ENCODE measurements at regions not wholly inside any gene's neighbourhood (a gene's known extent, or its start where the extent isn't known, plus 50 kb on each side); places are given as distances from the start of the nearest gene placed in this dataset.

DNA sequence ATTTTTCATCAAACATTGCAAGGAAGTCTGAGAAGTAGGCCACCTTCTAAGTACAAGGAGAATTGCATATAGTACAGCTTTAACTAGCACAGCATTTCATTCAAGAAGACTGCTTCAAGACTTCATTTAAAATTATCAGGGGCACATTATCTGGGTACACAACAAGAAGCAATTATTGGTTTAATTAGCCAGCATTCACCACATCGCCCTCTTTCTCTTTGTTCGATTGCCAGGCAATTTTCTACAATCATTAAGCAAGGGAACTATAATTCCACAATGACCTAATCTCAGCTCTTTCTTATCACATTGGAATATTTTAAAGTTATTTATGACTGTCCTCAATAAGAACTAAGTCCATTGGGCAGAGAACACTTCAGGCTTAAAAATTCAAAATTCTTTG, 1347.1 kb upstream of the PABPC4L start (continued):
- TF ChIP-seq, protein P1, sequence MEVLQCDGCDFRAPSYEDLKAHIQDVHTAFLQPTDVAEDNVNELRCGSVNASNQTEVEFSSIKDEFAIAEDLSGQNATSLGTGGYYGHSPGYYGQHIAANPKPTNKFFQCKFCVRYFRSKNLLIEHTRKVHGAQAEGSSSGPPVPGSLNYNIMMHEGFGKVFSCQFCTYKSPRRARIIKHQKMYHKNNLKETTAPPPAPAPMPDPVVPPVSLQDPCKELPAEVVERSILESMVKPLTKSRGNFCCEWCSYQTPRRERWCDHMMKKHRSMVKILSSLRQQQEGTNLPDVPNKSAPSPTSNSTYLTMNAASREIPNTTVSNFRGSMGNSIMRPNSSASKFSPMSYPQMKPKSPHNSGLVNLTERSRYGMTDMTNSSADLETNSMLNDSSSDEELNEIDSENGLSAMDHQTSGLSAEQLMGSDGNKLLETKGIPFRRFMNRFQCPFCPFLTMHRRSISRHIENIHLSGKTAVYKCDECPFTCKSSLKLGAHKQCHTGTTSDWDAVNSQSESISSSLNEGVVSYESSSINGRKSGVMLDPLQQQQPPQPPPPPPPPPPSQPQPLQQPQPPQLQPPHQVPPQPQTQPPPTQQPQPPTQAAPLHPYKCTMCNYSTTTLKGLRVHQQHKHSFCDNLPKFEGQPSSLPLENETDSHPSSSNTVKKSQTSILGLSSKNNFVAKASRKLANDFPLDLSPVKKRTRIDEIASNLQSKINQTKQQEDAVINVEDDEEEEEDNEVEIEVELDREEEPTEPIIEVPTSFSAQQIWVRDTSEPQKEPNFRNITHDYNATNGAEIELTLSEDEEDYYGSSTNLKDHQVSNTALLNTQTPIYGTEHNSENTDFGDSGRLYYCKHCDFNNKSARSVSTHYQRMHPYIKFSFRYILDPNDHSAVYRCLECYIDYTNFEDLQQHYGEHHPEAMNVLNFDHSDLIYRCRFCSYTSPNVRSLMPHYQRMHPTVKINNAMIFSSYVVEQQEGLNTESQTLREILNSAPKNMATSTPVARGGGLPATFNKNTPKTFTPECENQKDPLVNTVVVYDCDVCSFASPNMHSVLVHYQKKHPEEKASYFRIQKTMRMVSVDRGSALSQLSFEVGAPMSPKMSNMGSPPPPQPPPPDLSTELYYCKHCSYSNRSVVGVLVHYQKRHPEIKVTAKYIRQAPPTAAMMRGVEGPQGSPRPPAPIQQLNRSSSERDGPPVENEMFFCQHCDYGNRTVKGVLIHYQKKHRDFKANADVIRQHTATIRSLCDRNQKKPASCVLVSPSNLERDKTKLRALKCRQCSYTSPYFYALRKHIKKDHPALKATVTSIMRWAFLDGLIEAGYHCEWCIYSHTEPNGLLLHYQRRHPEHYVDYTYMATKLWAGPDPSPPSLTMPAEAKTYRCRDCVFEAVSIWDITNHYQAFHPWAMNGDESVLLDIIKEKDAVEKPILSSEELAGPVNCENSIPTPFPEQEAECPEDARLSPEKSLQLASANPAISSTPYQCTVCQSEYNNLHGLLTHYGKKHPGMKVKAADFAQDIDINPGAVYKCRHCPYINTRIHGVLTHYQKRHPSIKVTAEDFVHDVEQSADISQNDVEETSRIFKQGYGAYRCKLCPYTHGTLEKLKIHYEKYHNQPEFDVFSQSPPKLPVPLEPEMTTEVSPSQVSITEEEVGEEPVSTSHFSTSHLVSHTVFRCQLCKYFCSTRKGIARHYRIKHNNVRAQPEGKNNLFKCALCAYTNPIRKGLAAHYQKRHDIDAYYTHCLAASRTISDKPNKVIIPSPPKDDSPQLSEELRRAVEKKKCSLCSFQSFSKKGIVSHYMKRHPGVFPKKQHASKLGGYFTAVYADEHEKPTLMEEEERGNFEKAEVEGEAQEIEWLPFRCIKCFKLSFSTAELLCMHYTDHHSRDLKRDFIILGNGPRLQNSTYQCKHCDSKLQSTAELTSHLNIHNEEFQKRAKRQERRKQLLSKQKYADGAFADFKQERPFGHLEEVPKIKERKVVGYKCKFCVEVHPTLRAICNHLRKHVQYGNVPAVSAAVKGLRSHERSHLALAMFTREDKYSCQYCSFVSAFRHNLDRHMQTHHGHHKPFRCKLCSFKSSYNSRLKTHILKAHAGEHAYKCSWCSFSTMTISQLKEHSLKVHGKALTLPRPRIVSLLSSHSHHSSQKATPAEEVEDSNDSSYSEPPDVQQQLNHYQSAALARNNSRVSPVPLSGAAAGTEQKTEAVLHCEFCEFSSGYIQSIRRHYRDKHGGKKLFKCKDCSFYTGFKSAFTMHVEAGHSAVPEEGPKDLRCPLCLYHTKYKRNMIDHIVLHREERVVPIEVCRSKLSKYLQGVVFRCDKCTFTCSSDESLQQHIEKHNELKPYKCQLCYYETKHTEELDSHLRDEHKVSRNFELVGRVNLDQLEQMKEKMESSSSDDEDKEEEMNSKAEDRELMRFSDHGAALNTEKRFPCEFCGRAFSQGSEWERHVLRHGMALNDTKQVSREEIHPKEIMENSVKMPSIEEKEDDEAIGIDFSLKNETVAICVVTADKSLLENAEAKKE (CRISPR knock-in tag; IDR thresholded peaks at IDR 0.05): no peak
- no peak for TF ChIP-seq POLR2AphosphoS5 (IDR thresholded peaks at IDR 0.05; ENCODE audit: low read depth)
- TF ChIP-seq NANOG (IDR thresholded peaks at IDR 0.05; ENCODE audit: borderline replicate concordance): no peak

DNA sequence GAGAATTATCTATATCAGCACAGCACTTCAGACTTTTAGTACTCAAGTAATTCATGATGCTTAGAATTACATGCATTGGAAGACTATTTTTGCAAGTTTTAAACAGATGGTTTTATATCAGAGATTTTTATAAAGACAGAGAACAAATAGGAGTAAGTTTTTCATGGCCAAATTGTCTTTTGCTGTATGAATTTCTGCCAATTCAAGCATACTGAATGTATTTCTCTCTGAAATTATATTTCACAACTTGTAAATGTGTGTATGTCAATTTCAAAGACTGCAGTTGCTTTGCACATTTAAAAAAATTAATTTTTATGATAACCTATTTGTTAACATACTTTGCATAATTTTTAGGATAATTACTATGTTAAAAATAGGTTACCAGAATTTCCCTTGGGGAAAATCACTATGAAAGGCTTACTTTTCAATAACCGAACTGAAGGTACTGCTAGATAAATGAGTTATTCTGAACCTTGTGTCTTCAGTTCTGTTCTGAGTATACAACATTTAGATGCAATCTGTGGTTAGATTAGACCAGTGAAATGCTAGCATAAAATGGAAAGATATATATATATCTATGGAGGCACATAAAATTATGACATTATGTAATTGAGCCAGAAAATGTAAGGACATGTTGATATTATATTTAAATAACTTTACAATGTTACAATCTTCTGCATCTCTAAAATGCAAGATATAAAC, 1344.2 kb upstream of the PABPC4L start:
- no peaks in the 10 kb centered on the region for H4K20me1 ChIP-seq (replicated peaks; ENCODE audit: insufficient read depth)
- H3K4me3 ChIP-seq: no peak overlapping the region
- ATAC-seq: no peak
- no peaks in the 10 kb centered on the region for H3K36me3 ChIP-seq (ENCODE audit: insufficient read depth)
- H3K9me2 ChIP-seq (ENCODE audit: insufficient read depth): no peaks in the 10 kb centered on the region
- H3K4me1 Mint-ChIP-seq: no peaks in the 10 kb centered on the region
- DNase-seq (ENCODE audit: low spot score): no peak
- H3K27ac Mint-ChIP-seq: no peak overlapping the region
- no peak overlapping the region for H3K27ac ChIP-seq (ENCODE audit: low read depth)
- H3K4me3 Mint-ChIP-seq: no peak overlapping the region
- H3K79me2 ChIP-seq (replicated peaks; ENCODE audit: insufficient read depth): no peaks in the 10 kb centered on the region
- 0 out of 3 replicates have a peak, but pooled peaks cover under 1% of the 10 kb centered on the region for H3K9me3 Mint-ChIP-seq
- no peaks in the 10 kb centered on the region for H3K36me3 Mint-ChIP-seq (ENCODE audit: low read depth)
- no peak overlapping the region for H2AFZ ChIP-seq
- no peak overlapping the region for H3K4me2 ChIP-seq
- no peaks in the 10 kb centered on the region for H3F3A ChIP-seq (replicated peaks; ENCODE audit: low read depth)
- no peaks in the 10 kb centered on the region for H3K27me3 ChIP-seq (ENCODE audit: insufficient read depth)
- H3K27me3 Mint-ChIP-seq (ENCODE audit: insufficient read depth, low read depth, poor library complexity): peaks cover under 1% of the 10 kb centered on the region
- H3K4me1 ChIP-seq (ENCODE audit: insufficient read depth): no peaks in the 10 kb centered on the region
- TF ChIP-seq STAT1 (IDR thresholded peaks at IDR 0.05; ENCODE audit: unreplicated experiment) (no peak), EZH2phosphoT487 (IDR thresholded peaks at IDR 0.05; ENCODE audit: unreplicated experiment) (no peak), ZNF114 (CRISPR knock-in tag; IDR thresholded peaks at IDR 0.05) (no peak), JUNB (IDR thresholded peaks at IDR 0.05; ENCODE audit: unreplicated experiment) (no peak)
- TF ChIP-seq, protein P1 (CRISPR knock-in tag; IDR thresholded peaks at IDR 0.05): no peak
